Retinal pigment epithelial cell (primary cell): ENCODE measurements at regions not wholly inside any gene's neighbourhood (a gene's known extent, or its start where the extent isn't known, plus 50 kb on each side); places are given as distances from the start of the nearest gene placed in this dataset.

Experiments used
- DNase-seq: peaks from one replicate; pipeline ENCODE4 v3.0.0-alpha.2; 2010; ENCODE audit warnings: low read depth
- H3K4me3 ChIP-seq: 2 replicates; pipeline ENCODE4 v1.5.1; 2011; ENCODE audit warnings: mild to moderate bottlenecking, low read length, control low read depth, moderate library complexity
- CTCF ChIP-seq: conservative IDR thresholded peaks from 2 replicates; pipeline ENCODE4 v1.5.1; 2011; ENCODE audit warnings: low read depth, low read length, control low read depth, inconsistent platforms

GRCh38 chr6:91298543-91299145 lies 711.8 kb upstream of the MAP3K7 start:
- no peak overlapping the region for H3K4me3 ChIP-seq
- DNase-seq: no peak
- no peak for TF ChIP-seq CTCF

GRCh38 chr6:91293395-91293794 lies 706.5 kb upstream of the MAP3K7 start:
- H3K4me3 ChIP-seq: no peak overlapping the region
- no peak for DNase-seq
- TF ChIP-seq CTCF: no peak

- no peak for DNase-seq
- TF ChIP-seq CTCF: no peak
- no peak overlapping the region for H3K4me3 ChIP-seq
Measured at GRCh38 chr6:91291071-91291470, 704.2 kb upstream of the MAP3K7 start.

DNA sequence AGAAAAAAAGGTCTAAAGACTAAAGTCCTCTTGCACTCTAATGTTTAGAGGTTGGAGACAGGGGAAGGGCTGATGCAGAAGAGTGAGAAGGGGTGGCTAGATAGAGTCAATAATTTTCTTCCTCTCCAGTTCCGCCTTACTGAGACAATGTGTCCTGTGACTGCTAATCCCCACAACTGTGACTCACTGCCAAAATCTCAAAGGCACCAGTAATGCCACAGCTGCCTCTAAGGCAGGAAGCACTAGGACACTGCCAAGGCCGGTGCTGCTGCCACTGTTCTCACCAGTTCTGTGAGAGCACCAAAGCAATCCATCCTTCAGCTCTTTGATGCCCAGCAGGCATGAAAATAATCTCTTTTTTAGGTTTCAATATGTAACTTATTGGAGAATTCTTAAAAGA lies 701.9 kb upstream of the MAP3K7 start:
- peak; percentile 30 for DNase-seq
- H3K4me3 ChIP-seq: no peak overlapping the region
- no peak for TF ChIP-seq CTCF

GRCh38 chr6:91281901-91282300 lies 695.0 kb upstream of the MAP3K7 start:
- no peak for DNase-seq
- no peak overlapping the region for H3K4me3 ChIP-seq
- no peak for TF ChIP-seq CTCF

DNA sequence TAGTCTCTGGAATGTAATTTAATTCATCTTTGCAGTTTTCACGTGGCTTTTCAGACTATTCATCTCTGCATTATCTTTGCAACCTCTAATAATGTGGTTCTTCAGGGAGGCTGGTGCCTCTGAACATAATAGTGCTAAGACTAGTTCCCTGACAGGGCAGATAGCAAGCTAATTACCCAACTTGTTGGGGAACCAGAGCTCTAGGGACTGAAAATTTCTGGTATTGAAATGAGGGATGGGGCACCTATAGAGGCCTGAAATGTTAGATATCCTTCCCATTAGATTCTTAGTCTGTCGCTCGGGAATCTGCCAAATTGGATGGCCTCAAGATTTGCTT lies 693.6 kb upstream of the MAP3K7 start:
- no peak for TF ChIP-seq CTCF
- H3K4me3 ChIP-seq: no peak overlapping the region
- no peak for DNase-seq

DNA sequence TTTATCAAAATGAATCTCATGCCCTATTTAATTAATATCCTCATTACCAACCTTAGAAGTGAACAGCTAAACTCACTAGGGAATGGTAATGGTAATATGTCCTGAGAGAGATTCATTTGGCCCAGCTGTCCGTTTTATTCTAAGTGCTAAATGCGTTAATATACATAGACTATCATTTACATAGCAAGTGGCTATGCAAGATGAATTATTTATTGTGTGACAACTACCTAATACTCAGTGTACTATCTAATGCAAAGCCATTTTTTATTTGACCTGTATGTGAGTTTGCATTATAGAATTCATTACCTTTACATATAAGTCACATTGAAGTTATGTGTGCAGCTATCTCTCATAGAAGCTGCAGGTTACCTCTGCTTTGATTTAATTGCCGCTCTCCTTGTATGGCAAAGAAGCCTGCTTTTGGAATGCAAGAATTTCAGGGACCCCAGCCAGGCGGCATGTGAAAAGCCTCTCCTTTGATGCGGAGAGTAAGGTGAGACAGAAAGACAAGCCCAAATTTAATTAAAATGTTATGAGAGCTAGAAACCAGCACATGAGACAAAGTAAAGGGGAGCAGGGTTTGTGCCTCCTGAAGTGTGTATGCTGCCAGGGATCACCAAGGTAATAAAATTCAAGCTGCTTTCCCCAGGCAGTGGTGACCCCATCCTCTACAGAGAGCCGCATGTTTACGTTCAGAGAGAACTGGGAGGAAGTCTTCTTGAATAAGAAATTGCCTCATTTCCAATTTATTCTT lies 693.0 kb upstream of the MAP3K7 start:
- TF ChIP-seq CTCF: no peak
- no peak overlapping the region for H3K4me3 ChIP-seq
- no peak for DNase-seq
